ENCODE measurements at regions not wholly inside any gene's neighbourhood (a gene's known extent, or its start where the extent isn't known, plus 50 kb on each side); places are given as distances from the start of the nearest gene placed in this dataset.

- DNase-seq = no peak
These were observed 451.3 kb downstream of the NAF1 start for GRCh38 chr4:162715401-162715800.

- DNase-seq = no peak
These were observed 458.7 kb downstream of the NAF1 start for GRCh38 chr4:162707962-162708361.

- no peak for DNase-seq
These were observed 460.1 kb downstream of the NAF1 start for GRCh38 chr4:162706632-162707031.

- DNase-seq = no peak
These were observed 460.6 kb downstream of the NAF1 start for GRCh38 chr4:162706051-162706450.

- no peak for DNase-seq
These were observed 461.4 kb downstream of the NAF1 start for GRCh38 chr4:162705130-162705803.

GRCh38 chr4:162700815-162701361 is 465.8 kb downstream of the NAF1 start:
- DNase-seq = no peak

- no peak for DNase-seq
These were observed 466.3 kb downstream of the NAF1 start for GRCh38 chr4:162700358-162700757.

- no peak for DNase-seq
These were observed 467.1 kb downstream of the NAF1 start for GRCh38 chr4:162699629-162700028.

GRCh38 chr4:162685410-162685809 is 481.3 kb downstream of the NAF1 start:
- no peak for DNase-seq

- DNase-seq = no peak
These were observed 481.7 kb downstream of the NAF1 start for GRCh38 chr4:162684998-162685397.

- DNase-seq = no peak
These were observed 482.4 kb downstream of the NAF1 start for GRCh38 chr4:162684371-162684700.

GRCh38 chr4:162683659-162684370 is 482.9 kb downstream of the NAF1 start:
- no peak for DNase-seq

- no peak for DNase-seq
These were observed 484.0 kb downstream of the NAF1 start for GRCh38 chr4:162682651-162683050.

GRCh38 chr4:162681212-162681611 is 485.5 kb downstream of the NAF1 start:
- no peak for DNase-seq

- no peak for DNase-seq
These were observed 491.0 kb downstream of the NAF1 start for GRCh38 chr4:162675661-162676060.

- no peak for DNase-seq
These were observed 498.1 kb upstream of the FSTL5 start for GRCh38 chr4:162661913-162662312.

- DNase-seq = no peak
These were observed 495.9 kb upstream of the FSTL5 start for GRCh38 chr4:162659716-162660115.

GRCh38 chr4:162657966-162658365 is 494.2 kb upstream of the FSTL5 start:
- DNase-seq = no peak

- DNase-seq = no peak
These were observed 486.4 kb upstream of the FSTL5 start for GRCh38 chr4:162650166-162650565.

- DNase-seq = no peak
These were observed 481.6 kb upstream of the FSTL5 start for GRCh38 chr4:162645381-162645780.

- no peak for DNase-seq
These were observed 480.5 kb upstream of the FSTL5 start for GRCh38 chr4:162644346-162644745.

- no peak for DNase-seq
These were observed 476.4 kb upstream of the FSTL5 start for GRCh38 chr4:162640152-162640551.

- no peak for DNase-seq
These were observed 470.6 kb upstream of the FSTL5 start for GRCh38 chr4:162634390-162634789.

- DNase-seq = no peak
These were observed 458.9 kb upstream of the FSTL5 start for GRCh38 chr4:162622664-162623063.

GRCh38 chr4:162610116-162610515 is 446.3 kb upstream of the FSTL5 start:
- DNase-seq = no peak
